ENCODE measurements at regions not wholly inside any gene's neighbourhood (a gene's known extent, or its start where the extent isn't known, plus 50 kb on each side); places are given as distances from the start of the nearest gene placed in this dataset.

- WGBS, 2 donors, result 87 to 94% methylated on average over 1 of the region's 1 CpG
- TF ChIP-seq CTCF (IDR thresholded peaks at IDR 0.05) (no peak), POLR2A (IDR thresholded peaks at IDR 0.05) (no peak)
- no peak overlapping the region for H3K4me3 ChIP-seq (ENCODE audit: low read depth, poor library complexity, severe bottlenecking)
- intact Hi-C loops (cut with DNase I; ENCODE audit: low total_unique reads), result no loop called here
- DNase-seq (ENCODE audit: low spot score in 2 of 2), result no peak
Measured at GRCh38 chr11:94254214-94254613, 50.2 kb upstream of the IZUMO1R start.

Data from lower leg skin (tissue), 4 donors.